Lower lobe of right lung (tissue), 2 donors: ENCODE measurements at regions not wholly inside any gene's neighbourhood (a gene's known extent, or its start where the extent isn't known, plus 50 kb on each side); places are given as distances from the start of the nearest gene placed in this dataset.
"Not testable (repeated sequence)": the region's sequence is repeated elsewhere in the genome, so short reads cannot be mapped to it uniquely, and the experiment has no call there.

ENCODE experiments used
- ATAC-seq, 2 donors: fragments of 200-7000 bp; cut with Tn5 transposase; one replicate each; pipeline ENCODE4 v1.9.1; 2020 to 2022; ENCODE audit warnings: mild to moderate bottlenecking in 2 of 2, moderate library complexity in 2 of 2
- DNase-seq: peaks from one replicate; pipeline ENCODE4 v3.0.0-alpha.2; 2020
- H3K27ac ChIP-seq: fragments of 200-600 bp; one replicate; pipeline ENCODE4 v1.8.0; 2022
- H3K27me3 ChIP-seq: fragments of 200-600 bp; one replicate; pipeline ENCODE4 v1.8.0; 2022; ENCODE audit warnings: low read depth
- H3K36me3 ChIP-seq: fragments of 200-600 bp; one replicate; pipeline ENCODE4 v1.8.0; 2022; ENCODE audit warnings: mild to moderate bottlenecking
- H3K4me1 ChIP-seq: fragments of 200-600 bp; one replicate; pipeline ENCODE4 v1.8.0; 2022
- H3K4me3 ChIP-seq: fragments of 200-600 bp; one replicate; pipeline ENCODE4 v1.8.0; 2022; ENCODE audit warnings: mild to moderate bottlenecking
- H3K9me3 ChIP-seq: fragments of 200-600 bp; one replicate; pipeline ENCODE4 v1.8.0; 2022
- CTCF ChIP-seq: fragments of 200-600 bp; IDR thresholded peaks from one replicate; pipeline ENCODE4 v1.8.0; 2022; ENCODE audit warnings: antibody characterized with exemption, mild to moderate bottlenecking
- intact Hi-C: fragments of 100-400 bp; cut with DNase I; formaldehyde crosslinking; loops from one replicate; pipeline ENCODE4 v1.11.0; 2022
- donor health status: DM: no; HTN: yes; CAD: no; lungs with severe emphysema.

DNA sequence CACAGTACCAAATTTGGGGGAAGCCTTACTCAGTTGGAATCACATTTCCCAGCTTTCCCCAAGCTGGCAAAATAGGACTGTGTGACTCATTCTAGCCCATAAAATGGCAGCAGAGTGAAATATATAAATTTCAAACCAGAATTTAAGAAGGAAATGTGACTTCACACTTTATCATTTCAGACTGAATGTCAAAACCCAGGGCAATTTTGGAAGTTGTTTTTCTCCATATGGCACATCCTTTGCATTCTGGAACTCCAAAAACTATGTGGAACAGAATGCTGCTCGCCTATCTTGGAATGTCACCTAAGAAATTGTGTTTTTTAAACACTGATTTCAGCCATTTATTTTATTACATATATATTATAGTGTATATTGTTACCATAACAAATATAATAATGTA lies 424.7 kb upstream of the ST8SIA4 start:
- intact Hi-C loops, result no loop called here
- Histone ChIP-seq H3K36me3 (no peaks in the 10 kb centered on the region), H3K4me1 (no peaks in the 10 kb centered on the region), H3K4me3 (no peak overlapping the region), H3K27ac (no peak overlapping the region), H3K9me3 (no peaks in the 10 kb centered on the region), H3K27me3 (no peaks in the 10 kb centered on the region)
- no peak for TF ChIP-seq CTCF
- DNase-seq (no peak), ATAC-seq (no peak)

GRCh38 chr5:101326766-101327165 lies 423.7 kb upstream of the ST8SIA4 start:
- H3K4me3 ChIP-seq, result no peak overlapping the region
- DNase-seq (no peak), ATAC-seq (no peak)
- H3K4me1 ChIP-seq, result no peaks in the 10 kb centered on the region
- no peak for TF ChIP-seq CTCF
- no peak overlapping the region for H3K27ac ChIP-seq
- no peaks in the 10 kb centered on the region for H3K36me3 ChIP-seq
- intact Hi-C loops, result no loop called here
- no peaks in the 10 kb centered on the region for H3K27me3 ChIP-seq
- no peaks in the 10 kb centered on the region for H3K9me3 ChIP-seq

- H3K4me1 ChIP-seq, H3K27ac ChIP-seq, H3K9me3 ChIP-seq, H3K27me3 ChIP-seq, DNase-seq, intact Hi-C loops, ATAC-seq, H3K4me3 ChIP-seq, H3K36me3 ChIP-seq: not testable (repeated sequence)
Measured at GRCh38 chr5:101316401-101316800, 413.3 kb upstream of the ST8SIA4 start.

- intact Hi-C loops, result no loop called here
- H3K9me3 ChIP-seq, result no peaks in the 10 kb centered on the region
- no peak overlapping the region for H3K4me3 ChIP-seq
- no peak overlapping the region for H3K27ac ChIP-seq
- no peaks in the 10 kb centered on the region for H3K27me3 ChIP-seq
- TF ChIP-seq CTCF, result no peak
- DNase-seq (no peak), ATAC-seq (no peak)
- H3K36me3 ChIP-seq, result no peaks in the 10 kb centered on the region
- no peaks in the 10 kb centered on the region for H3K4me1 ChIP-seq
Measured at GRCh38 chr5:101306391-101307137, 403.5 kb upstream of the ST8SIA4 start.

DNA sequence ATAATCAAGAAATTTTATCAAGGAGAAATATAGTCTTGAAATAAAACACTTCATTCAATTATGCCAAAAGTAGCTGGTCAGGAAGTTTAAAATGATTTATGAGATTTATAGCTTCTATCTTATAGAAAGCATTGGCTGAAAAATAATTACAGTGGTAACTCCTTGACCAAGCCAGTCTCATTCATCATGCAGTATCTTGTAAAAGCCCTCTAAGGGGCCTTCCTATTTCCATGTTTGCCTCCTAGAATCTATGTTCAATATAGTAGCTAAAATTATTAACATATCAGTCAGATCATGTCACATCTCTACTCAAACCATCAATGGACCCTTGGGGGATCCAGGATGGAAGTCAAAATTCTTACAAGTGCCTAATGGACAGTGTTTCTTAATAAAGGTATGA lies 393.4 kb upstream of the ST8SIA4 start:
- no peak overlapping the region for H3K27ac ChIP-seq
- no peaks in the 10 kb centered on the region for H3K4me1 ChIP-seq
- H3K4me3 ChIP-seq, result no peak overlapping the region
- intact Hi-C loops, result no loop called here
- H3K9me3 ChIP-seq, result no peaks in the 10 kb centered on the region
- ATAC-seq (no peak), DNase-seq (no peak)
- no peaks in the 10 kb centered on the region for H3K27me3 ChIP-seq
- no peaks in the 10 kb centered on the region for H3K36me3 ChIP-seq
- TF ChIP-seq CTCF, result no peak

GRCh38 chr5:101292199-101292598 lies 389.1 kb upstream of the ST8SIA4 start:
- TF ChIP-seq CTCF, result no peak
- DNase-seq, result no peak
- intact Hi-C loops, result no loop called here
- no peaks in the 10 kb centered on the region for H3K4me1 ChIP-seq
- no peak for ATAC-seq
- peaks cover 6% of the 10 kb centered on the region for H3K9me3 ChIP-seq
- no peak overlapping the region for H3K4me3 ChIP-seq
- H3K36me3 ChIP-seq, result no peaks in the 10 kb centered on the region
- H3K27ac ChIP-seq, result no peak overlapping the region
- no peaks in the 10 kb centered on the region for H3K27me3 ChIP-seq

GRCh38 chr5:101290761-101291160 lies 387.7 kb upstream of the ST8SIA4 start:
- H3K36me3 ChIP-seq, DNase-seq, H3K4me1 ChIP-seq, H3K9me3 ChIP-seq, H3K27me3 ChIP-seq, intact Hi-C loops, ATAC-seq, H3K27ac ChIP-seq, H3K4me3 ChIP-seq: not testable (repeated sequence)
